HG02981 (cell line): ENCODE measurements at regions not wholly inside any gene's neighbourhood (a gene's known extent, or its start where the extent isn't known, plus 50 kb on each side); places are given as distances from the start of the nearest gene placed in this dataset.
"Not testable (repeated sequence)": the region's sequence is repeated elsewhere in the genome, so short reads cannot be mapped to it uniquely, and the experiment has no call there.

Experiments used
- ATAC-seq: cut with Tn5 transposase; IDR thresholded peaks from one replicate; pipeline ENCODE4 v1.9.1; 2021; ENCODE audit warnings: mild to moderate bottlenecking, moderate library complexity; ENCODE audit not compliant: unreplicated experiment

DNA sequence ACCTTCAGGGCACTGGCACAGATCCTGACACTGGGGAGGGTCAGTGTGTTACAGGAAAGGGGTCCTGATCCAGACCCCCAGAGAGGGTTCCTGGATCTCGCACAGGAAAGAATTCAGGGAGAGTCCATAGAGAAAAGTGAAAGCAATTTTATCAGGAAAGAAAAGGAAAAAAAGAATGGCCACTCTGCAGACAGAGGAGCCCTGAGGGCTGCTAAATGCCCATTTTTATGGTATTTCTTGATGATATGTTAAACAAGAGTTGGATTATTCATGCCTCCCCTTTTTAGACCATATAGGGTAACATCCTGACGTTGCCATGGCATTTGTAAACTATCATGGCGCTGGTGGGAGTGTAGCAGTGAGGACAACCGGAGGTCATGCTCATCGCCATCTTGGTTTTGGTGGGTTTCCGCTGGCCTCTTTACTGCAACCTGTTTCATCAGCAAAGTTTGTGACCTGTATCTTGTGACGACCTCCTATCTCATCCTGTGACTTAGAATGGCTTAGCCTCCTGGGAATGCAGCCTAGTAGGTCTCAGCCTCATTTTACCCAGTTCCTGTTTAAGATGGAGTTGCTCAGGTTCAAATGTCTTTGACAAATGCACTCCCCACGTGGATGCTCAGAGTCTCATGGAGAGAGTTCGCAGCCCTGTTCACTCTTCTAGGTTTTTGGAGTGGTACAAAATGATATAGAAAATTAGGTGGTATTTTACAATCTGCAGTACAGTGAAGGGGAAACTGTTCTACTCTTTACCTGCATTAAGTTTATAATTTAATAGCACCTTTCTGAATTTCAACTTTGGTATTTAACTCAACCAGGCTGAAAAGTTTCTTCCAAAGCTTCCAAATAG is 1363.7 kb upstream of the TMEM132C start:
- ATAC-seq, result no peak

DNA sequence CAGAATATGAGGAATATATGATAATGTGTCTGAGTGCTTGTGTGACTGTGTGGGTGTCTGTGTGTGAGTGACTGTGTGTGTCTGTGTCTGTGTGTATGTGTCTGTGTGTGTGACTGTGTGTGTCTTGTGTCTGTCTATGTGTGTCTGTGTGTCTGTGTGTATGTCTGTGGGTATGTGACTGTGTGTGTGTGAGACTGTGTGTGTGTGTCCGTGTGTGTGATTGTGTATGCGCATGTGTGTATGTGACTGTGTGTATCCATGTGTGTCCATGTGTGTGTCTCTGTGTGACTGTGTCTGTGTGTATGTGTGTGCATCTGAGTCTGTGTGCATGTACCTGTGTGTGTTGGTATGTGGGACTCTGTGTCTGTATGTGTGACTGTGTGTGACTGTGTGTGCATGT is 1361.2 kb upstream of the TMEM132C start:
- no peak for ATAC-seq

DNA sequence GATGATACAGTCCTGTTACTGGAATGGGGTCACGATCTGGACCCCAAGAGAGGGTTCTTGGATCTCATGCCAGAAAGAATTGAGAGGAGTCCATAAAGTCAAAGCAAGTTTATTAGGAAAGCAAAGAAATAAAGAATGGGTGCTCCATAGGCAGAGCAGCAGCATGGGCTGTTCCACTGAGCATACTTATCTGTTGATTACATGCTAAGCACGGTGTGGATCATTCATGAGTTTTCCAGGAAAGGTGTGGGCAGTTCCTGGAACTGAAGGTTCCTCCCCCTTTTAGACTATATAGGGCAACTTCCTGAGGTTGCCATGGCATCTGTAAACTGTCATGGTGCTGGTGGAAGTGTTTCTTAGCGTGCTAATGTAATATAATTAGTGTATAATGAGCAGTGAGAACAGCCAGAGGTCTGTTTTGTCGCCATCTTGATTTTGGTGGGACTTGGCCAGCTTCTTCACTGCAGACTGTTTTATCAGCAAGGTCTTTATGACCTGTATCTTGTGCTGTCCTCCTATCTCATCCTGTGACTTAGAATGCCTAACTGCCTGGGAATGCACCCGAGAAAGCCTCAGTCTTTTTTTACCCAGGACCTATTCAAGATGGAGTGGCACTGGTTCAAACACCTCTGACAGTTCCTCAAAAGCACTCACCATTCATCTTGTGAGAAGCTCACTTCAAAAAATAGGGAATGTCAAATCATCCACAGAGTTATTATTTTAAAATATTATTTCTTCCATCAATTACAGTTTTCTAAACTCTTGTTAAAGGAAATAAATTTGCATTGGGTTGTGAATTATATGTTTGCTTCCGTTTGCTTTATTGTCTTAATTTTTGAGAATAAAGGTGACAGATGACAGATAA is 1358.8 kb upstream of the TMEM132C start:
- no peak for ATAC-seq

DNA sequence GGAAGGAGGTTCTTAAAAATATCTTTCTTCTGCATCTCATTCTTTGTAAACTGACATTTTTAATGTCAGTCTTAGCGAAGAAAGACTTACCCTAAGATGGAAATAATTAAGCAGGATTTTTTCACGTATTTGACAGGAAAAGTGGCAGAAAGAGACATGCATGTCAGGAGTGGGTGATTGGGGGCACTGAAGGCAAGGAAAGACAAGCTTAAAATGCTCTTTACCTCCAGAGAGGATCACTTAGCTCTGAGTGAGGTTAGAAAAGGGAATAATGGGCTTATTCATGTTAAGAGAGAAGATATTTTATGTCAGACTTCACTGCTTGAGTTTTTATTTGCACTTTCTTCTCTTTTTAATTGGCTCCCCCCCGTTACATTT is 1358.2 kb upstream of the TMEM132C start:
- no peak for ATAC-seq

GRCh38 chr12:126910570-126910969 is 1356.4 kb upstream of the TMEM132C start:
- no peak for ATAC-seq

DNA sequence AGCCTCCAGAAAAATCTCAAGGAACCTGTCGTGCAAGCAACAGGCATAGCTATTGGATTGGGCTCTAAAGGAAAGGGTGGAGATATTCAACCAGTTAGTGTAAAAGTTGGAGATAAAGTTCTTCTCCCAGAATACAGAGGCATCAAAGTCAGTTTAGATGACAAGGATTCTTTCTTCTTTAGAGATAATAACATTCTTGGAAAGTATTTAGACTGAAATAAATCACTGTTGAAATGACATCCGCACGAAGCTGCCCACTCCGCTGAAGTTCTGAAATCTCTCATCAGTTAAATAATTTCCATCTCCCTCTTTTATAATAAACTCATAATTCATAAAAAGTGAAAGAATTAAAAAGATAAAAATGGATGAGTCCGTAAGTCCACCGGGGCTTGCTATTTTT is 1354.9 kb upstream of the TMEM132C start:
- ATAC-seq, result no peak

- ATAC-seq, result no peak
Observed at GRCh38 chr12:126914170-126914793, 1352.7 kb upstream of the TMEM132C start.

- no peak for ATAC-seq
Observed at GRCh38 chr12:126915309-126915708, 1351.7 kb upstream of the TMEM132C start.

DNA sequence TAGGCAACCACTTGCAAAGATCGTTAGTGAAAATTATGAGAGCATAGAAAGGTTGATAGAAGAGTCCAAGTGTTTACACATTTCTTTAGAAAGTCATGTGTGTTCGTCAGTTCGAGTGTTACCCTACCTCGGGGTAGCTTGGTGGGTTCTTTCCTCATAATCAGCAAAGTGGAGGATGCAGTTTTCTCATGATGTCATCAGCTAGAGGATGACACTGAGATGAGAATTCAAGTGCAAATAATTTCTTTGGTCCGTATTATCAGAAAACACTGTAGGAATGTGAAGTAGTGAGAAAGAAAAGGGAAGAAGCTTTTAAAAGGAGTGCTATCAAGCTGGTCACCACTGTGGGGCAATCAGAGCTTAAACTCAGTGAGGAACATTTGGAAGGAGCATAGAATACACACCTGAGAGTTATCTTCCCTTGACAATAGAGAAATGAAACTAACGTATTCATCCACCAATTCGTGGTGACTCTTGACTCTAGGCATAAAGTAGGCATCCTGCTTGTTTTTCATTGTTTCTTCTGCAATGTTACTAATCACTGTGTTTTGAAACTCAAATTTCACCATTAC is 1340.9 kb upstream of the TMEM132C start:
- no peak for ATAC-seq

DNA sequence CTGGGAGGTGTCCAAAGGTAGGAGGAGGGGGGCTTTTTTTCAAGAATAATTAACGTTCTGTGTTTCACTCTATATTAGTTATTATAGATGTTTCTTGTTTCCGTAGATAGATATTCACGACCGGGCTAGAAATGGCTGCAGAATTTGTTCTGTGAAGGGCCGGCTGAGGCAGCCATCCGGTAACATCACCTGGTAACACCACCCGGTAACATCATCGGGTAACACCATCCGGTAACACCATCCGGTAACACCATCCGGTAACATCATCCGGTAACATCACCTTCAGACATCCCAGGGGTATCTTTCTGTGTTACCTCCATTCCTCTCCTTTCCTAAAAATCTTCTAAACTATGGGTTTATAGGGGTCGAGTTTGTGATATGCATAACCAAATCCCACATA is 1336.7 kb upstream of the TMEM132C start:
- ATAC-seq, result no peak

- no peak for ATAC-seq
Observed at GRCh38 chr12:126932156-126932555, 1334.8 kb upstream of the TMEM132C start.

- no peak for ATAC-seq
Observed at GRCh38 chr12:126935435-126935834, 1331.5 kb upstream of the TMEM132C start.

GRCh38 chr12:126936181-126936851 is 1330.7 kb upstream of the TMEM132C start:
- no peak for ATAC-seq

DNA sequence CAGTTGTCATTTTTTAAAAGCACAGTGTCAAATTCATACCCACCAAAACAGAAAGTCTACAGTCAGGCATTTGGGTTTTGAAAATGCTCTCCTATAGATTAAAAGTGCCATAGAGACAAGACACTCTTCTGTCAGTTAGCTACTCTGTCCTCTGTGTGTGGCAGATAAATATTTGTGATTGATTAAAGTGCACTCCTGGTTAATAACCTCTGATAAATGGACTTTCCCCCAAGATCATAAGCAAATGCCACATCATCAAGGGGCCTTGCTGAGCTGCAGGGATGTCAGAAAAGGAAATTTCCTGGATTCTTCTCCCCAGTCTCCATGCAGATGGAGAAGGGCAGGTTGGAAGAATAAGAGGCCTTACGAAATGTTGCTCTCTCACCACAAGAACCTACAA is 1329.5 kb upstream of the TMEM132C start:
- ATAC-seq, result no peak

GRCh38 chr12:126944684-126945083 is 1322.3 kb upstream of the TMEM132C start:
- ATAC-seq, result no peak

GRCh38 chr12:126946958-126947357 is 1320.0 kb upstream of the TMEM132C start:
- not testable (repeated sequence) for ATAC-seq

DNA sequence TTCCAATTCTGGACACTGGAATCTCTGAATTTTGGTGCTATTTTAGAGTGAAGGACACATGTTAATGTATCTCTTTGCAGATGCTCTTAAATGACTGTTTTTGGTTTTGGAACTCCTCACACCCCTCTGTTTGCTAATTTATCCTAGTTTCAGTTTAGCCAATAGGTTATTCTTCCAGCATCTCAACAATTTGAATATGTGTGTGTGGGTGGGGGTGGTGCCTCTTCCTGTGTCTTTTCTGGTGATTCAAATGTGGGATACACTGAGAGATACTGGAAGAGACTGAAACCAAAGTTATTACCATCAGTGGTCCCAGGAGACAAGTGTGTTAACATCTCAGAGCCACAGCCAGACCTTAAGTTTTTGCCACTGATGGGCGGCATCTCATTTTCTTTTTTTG is 1317.4 kb upstream of the TMEM132C start:
- no peak for ATAC-seq

GRCh38 chr12:126950266-126950665 is 1316.7 kb upstream of the TMEM132C start:
- no peak for ATAC-seq

- no peak for ATAC-seq
Observed at GRCh38 chr12:126952096-126953007, 1314.6 kb upstream of the TMEM132C start.
